ENCODE measurements at regions not wholly inside any gene's neighbourhood (a gene's known extent, or its start where the extent isn't known, plus 50 kb on each side); places are given as distances from the start of the nearest gene placed in this dataset.

- DNase-seq (ENCODE audit: low read depth, low spot score) = no peak
- no peak overlapping the region for H3K4me3 ChIP-seq (ENCODE audit: low read depth, low read length)
- ChIA-PET CTCF (no interaction called here), POLR2A (no interaction called here)
- TF ChIP-seq, protein P1, sequence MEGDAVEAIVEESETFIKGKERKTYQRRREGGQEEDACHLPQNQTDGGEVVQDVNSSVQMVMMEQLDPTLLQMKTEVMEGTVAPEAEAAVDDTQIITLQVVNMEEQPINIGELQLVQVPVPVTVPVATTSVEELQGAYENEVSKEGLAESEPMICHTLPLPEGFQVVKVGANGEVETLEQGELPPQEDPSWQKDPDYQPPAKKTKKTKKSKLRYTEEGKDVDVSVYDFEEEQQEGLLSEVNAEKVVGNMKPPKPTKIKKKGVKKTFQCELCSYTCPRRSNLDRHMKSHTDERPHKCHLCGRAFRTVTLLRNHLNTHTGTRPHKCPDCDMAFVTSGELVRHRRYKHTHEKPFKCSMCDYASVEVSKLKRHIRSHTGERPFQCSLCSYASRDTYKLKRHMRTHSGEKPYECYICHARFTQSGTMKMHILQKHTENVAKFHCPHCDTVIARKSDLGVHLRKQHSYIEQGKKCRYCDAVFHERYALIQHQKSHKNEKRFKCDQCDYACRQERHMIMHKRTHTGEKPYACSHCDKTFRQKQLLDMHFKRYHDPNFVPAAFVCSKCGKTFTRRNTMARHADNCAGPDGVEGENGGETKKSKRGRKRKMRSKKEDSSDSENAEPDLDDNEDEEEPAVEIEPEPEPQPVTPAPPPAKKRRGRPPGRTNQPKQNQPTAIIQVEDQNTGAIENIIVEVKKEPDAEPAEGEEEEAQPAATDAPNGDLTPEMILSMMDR (IDR thresholded peaks at IDR 0.05; ENCODE audit: insufficient read depth, low read length, missing control alignments) = no peak
Observed at GRCh38 chr5:40221255-40221654, 458.5 kb upstream of the PTGER4 start.

DNA sequence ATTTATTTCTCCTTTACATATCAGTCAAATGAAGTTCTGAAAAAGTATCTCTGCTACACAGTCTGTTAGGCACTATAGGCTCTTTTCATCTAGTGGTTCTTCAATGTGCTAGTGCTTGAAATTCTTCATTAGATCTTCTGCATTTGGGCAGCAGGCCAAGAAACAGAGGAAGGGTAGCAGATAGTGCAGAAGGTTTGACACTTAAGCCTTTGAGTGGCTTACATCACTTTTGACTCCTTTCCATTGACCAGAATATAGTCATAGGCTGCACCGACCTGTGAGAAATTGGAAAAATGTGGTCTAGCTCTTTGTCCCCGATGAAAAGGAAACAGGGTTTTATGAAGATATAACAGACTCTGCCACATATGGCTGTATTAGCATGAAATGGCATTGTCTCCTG is 459.5 kb upstream of the PTGER4 start:
- DNase-seq (ENCODE audit: low read depth, low spot score) = no peak
- no peak overlapping the region for H3K4me3 ChIP-seq (ENCODE audit: low read depth, low read length)
- POLR2A ChIA-PET = no interaction called here
- CTCF ChIA-PET = no interaction called here
- TF ChIP-seq, protein P1 (IDR thresholded peaks at IDR 0.05; ENCODE audit: insufficient read depth, low read length, missing control alignments) = no peak

- DNase-seq (ENCODE audit: low read depth, low spot score) = no peak
- CTCF ChIA-PET = no interaction called here
- POLR2A ChIA-PET = no interaction called here
- TF ChIP-seq, protein P1 (IDR thresholded peaks at IDR 0.05; ENCODE audit: insufficient read depth, low read length, missing control alignments) = no peak
- H3K4me3 ChIP-seq (ENCODE audit: low read depth, low read length) = no peak overlapping the region
Observed at GRCh38 chr5:40217553-40217952, 462.2 kb upstream of the PTGER4 start.

GRCh38 chr5:40210694-40211093 is 469.0 kb upstream of the PTGER4 start:
- CTCF ChIA-PET = no interaction called here

GRCh38 chr5:40206030-40206429 is 473.7 kb upstream of the PTGER4 start:
- ChIA-PET CTCF (no interaction called here), POLR2A (no interaction called here)
- TF ChIP-seq, protein P1 (IDR thresholded peaks at IDR 0.05; ENCODE audit: insufficient read depth, low read length, missing control alignments) = no peak

More at GRCh38 chr5:40210694-40211093, 469.0 kb upstream of the PTGER4 start:
- DNase-seq (ENCODE audit: low read depth, low spot score) = no peak
- no peak overlapping the region for H3K4me3 ChIP-seq (ENCODE audit: low read depth, low read length)
- POLR2A ChIA-PET = no interaction called here
- TF ChIP-seq, protein P1 (IDR thresholded peaks at IDR 0.05; ENCODE audit: insufficient read depth, low read length, missing control alignments) = no peak

DNA sequence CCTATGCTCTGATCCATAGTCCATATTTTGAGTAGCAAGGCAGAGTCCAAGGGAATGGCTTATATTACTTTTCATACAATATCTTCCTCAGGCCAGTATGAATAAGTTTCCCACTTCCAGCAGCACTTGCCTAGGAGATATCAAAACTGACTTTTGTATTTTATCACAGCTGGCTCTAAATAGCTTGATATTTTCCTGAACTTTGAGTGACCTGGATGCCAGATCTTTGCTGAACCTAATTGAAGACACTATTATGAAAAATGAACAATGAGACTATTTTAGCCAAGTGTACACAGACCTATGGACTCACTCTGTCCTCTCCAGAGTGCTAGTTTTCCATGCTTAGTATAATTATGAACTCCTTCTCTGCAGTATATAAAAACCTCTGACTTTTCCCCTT is 475.6 kb upstream of the PTGER4 start:
- POLR2A ChIA-PET = no interaction called here
- TF ChIP-seq, protein P1 (IDR thresholded peaks at IDR 0.05; ENCODE audit: insufficient read depth, low read length, missing control alignments) = no peak
- no peak overlapping the region for H3K4me3 ChIP-seq (ENCODE audit: low read depth, low read length)
- CTCF ChIA-PET = no interaction called here
- no peak for DNase-seq (ENCODE audit: low read depth, low spot score)

More at GRCh38 chr5:40206030-40206429, 473.7 kb upstream of the PTGER4 start:
- no peak overlapping the region for H3K4me3 ChIP-seq (ENCODE audit: low read depth, low read length)
- DNase-seq (ENCODE audit: low read depth, low spot score) = no peak
